Endothelial cell of umbilical vein (primary cell): ENCODE measurements at regions not wholly inside any gene's neighbourhood (a gene's known extent, or its start where the extent isn't known, plus 50 kb on each side); places are given as distances from the start of the nearest gene placed in this dataset.

ENCODE experiments used
- JUN ChIP-seq: IDR thresholded peaks from 2 replicates; pipeline ENCODE4 v1.6.1; 2011; ENCODE audit warnings: borderline replicate concordance, low read depth; ENCODE audit not compliant: insufficient read length, insufficient read depth
- POLR2A ChIP-seq: IDR thresholded peaks from 2 replicates; pipeline ENCODE4 v1.6.1; 2012; ENCODE audit warnings: low read depth, mild to moderate bottlenecking, control low read depth, low read length
- TF ChIP-seq, protein P1 (sequence below), 2 donors: IDR thresholded peaks; 1 replicate in 1 of 2; 2 replicates in 1 of 2; pipeline ENCODE4 v1.5.1; 2011; ENCODE audit warnings: low read length in 2 of 2, mild to moderate bottlenecking in 2 of 2, moderate library complexity in 2 of 2, control low read depth in 1 of 2, inconsistent platforms in 1 of 2, low read depth in 1 of 2; ENCODE audit not compliant: insufficient read depth in 1 of 2; ENCODE audit errors: extremely low read depth in 1 of 2

DNA sequence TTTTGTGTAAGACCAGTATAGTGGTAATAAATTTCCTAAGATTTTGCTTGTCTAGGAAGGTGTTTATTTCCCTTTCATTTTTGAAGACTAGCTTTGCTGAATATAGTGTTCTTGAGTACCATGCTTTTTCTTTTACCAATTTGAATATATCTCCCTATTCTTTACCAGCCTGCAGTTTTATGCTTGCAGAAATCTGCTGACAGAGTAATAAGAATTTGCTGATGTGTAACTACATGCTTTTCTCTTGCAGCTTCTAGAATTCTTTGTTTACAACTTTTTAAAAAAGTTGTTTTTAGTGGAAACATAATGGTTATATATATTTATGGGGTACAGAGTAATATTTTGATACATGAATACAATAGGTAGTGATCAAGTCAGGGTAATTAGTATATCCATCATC is 324.8 kb upstream of the FOLH1 start:
- no peak for TF ChIP-seq JUN
- TF ChIP-seq, protein P1, sequence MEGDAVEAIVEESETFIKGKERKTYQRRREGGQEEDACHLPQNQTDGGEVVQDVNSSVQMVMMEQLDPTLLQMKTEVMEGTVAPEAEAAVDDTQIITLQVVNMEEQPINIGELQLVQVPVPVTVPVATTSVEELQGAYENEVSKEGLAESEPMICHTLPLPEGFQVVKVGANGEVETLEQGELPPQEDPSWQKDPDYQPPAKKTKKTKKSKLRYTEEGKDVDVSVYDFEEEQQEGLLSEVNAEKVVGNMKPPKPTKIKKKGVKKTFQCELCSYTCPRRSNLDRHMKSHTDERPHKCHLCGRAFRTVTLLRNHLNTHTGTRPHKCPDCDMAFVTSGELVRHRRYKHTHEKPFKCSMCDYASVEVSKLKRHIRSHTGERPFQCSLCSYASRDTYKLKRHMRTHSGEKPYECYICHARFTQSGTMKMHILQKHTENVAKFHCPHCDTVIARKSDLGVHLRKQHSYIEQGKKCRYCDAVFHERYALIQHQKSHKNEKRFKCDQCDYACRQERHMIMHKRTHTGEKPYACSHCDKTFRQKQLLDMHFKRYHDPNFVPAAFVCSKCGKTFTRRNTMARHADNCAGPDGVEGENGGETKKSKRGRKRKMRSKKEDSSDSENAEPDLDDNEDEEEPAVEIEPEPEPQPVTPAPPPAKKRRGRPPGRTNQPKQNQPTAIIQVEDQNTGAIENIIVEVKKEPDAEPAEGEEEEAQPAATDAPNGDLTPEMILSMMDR (IDR thresholded peaks at IDR 0.05; ENCODE audit: extremely low read depth in 1 of 2, insufficient read depth in 1 of 2, low read depth in 1 of 2, low read length in 2 of 2) = no peak
- TF ChIP-seq POLR2A = no peak
